NT2/D1 (cell line): ENCODE measurements at regions not wholly inside any gene's neighbourhood (a gene's known extent, or its start where the extent isn't known, plus 50 kb on each side); places are given as distances from the start of the nearest gene placed in this dataset.
"Not testable (repeated sequence)": the region's sequence is repeated elsewhere in the genome, so short reads cannot be mapped to it uniquely, and the experiment has no call there.

Source experiments
- DNase-seq: peaks from one replicate; pipeline ENCODE4 v3.0.0-alpha.2; 2011; ENCODE audit warnings: low read depth, low spot score
- H3K27me3 ChIP-seq: 2 replicates; pipeline ENCODE4 v1.6.0; 2011; ENCODE audit warnings: mild to moderate bottlenecking; ENCODE audit not compliant: insufficient read length, insufficient read depth
- H3K36me3 ChIP-seq: 2 replicates; pipeline ENCODE4 v1.6.1; 2011; ENCODE audit warnings: mild to moderate bottlenecking, low read length, mixed read lengths; ENCODE audit not compliant: insufficient read depth, insufficient read length
- H3K4me1 ChIP-seq: 2 replicates; pipeline ENCODE4 v1.5.1; 2011; ENCODE audit not compliant: insufficient read depth, insufficient read length
- H3K4me3 ChIP-seq: 2 replicates; pipeline ENCODE4 v1.5.1; 2011; ENCODE audit warnings: low read depth; ENCODE audit not compliant: insufficient read length
- H3K9ac ChIP-seq: 2 replicates; pipeline ENCODE4 v1.6.0; 2011; ENCODE audit warnings: low read depth; ENCODE audit not compliant: insufficient read length
- H3K9me3 ChIP-seq: 2 replicates; pipeline ENCODE4 v1.5.1; 2011; ENCODE audit warnings: mild to moderate bottlenecking, low read length; ENCODE audit not compliant: insufficient read depth
- SUZ12 ChIP-seq: IDR thresholded peaks from 2 replicates; pipeline ENCODE4 v1.6.1; 2011; ENCODE audit not compliant: insufficient read length, insufficient read depth; ENCODE audit errors: extremely low read depth
- YY1 ChIP-seq: IDR thresholded peaks from 2 replicates; pipeline ENCODE4 v1.6.1; 2011; ENCODE audit not compliant: insufficient read length, insufficient read depth
- ZNF274 ChIP-seq: IDR thresholded peaks from 2 replicates; pipeline ENCODE4 v1.6.1; 2011; ENCODE audit warnings: mild to moderate bottlenecking, low read depth, low read length

DNA sequence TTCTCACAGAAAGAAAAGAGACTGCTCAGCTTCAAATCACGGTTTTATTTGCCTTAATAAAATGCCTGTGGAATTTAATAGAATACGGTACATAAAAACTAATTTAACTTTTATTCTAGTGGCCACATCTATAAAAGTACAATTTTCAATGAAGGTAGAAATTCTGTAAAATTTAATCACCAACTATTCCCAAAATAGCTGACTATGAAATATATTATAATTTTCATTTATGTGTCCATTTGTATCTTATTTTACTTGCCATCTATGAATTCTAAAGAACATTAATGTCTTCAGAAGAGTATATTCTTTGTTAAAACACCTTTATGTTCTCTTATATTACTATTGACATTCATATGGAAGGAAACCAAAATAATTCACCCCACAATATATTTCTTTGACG, 192.6 kb downstream of the BTBD3 start:
- no peaks in the 10 kb centered on the region for H3K36me3 ChIP-seq
- DNase-seq, result no peak
- no peaks in the 10 kb centered on the region for H3K27me3 ChIP-seq
- TF ChIP-seq YY1 (no peak), ZNF274 (no peak), SUZ12 (no peak)
- H3K9me3 ChIP-seq, result no peaks in the 10 kb centered on the region
- no peaks in the 10 kb centered on the region for H3K4me1 ChIP-seq
- H3K9ac ChIP-seq, result no peak overlapping the region
- H3K4me3 ChIP-seq, result no peak overlapping the region

DNA sequence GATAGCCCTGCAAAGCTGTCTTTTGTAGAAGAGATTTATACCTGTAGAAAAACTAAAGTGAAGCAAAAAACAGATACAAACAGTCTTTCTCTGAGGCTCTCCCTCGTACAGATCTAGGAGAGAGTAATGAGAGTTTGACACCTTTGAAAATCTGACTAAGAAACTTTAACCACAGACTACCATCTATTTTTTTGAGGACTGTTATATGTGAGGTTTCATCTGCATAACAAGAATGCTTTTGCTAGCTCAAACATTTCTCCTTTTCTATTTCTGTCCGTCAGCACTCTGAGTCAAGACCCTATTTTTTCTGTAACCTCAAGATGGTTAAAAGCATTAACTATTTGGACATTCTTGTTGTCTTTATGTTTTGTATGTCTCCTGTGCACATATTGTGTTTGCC, 193.0 kb downstream of the BTBD3 start:
- no peak overlapping the region for H3K4me3 ChIP-seq
- H3K36me3 ChIP-seq, result no peaks in the 10 kb centered on the region
- H3K9ac ChIP-seq, result no peak overlapping the region
- no peaks in the 10 kb centered on the region for H3K9me3 ChIP-seq
- TF ChIP-seq YY1 (no peak), SUZ12 (no peak), ZNF274 (no peak)
- no peaks in the 10 kb centered on the region for H3K27me3 ChIP-seq
- no peaks in the 10 kb centered on the region for H3K4me1 ChIP-seq
- DNase-seq, result no peak

DNA sequence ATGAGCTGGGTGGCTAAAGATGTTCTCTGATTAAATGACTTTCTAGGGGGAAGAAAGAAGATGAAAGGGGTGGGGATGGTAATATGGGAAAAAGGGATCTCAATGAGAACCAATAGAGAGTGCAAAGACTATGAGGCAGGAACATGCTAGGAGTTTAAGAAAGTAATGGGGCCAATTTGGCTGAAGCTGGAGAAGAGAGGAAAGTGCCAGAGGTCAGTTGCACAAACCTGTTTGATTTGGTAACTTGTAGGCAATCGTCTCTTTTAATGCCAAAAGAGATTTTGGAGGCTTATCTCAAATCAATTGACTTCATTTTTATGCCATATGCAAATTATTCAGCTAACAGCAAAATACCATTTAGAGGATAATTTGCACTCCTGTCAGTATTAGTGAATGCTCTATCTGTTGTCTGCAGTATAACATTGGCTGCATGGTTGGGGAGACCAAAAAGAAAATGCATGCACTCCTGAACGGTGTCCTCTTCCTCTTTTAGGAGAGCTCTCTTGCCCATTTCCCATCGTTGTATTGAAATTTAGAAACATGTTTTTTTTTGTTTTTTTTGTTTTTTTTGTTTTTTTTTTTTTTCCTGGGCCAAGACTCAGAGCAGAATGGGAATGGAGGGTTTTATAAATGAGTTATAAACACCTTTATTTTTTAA, 193.9 kb downstream of the BTBD3 start:
- H3K27me3 ChIP-seq, result no peaks in the 10 kb centered on the region
- H3K4me1 ChIP-seq, result no peaks in the 10 kb centered on the region
- DNase-seq, result no peak
- no peak overlapping the region for H3K4me3 ChIP-seq
- TF ChIP-seq SUZ12 (no peak), YY1 (no peak), ZNF274 (no peak)
- H3K9ac ChIP-seq, result no peak overlapping the region
- H3K9me3 ChIP-seq, result no peaks in the 10 kb centered on the region
- no peaks in the 10 kb centered on the region for H3K36me3 ChIP-seq

DNA sequence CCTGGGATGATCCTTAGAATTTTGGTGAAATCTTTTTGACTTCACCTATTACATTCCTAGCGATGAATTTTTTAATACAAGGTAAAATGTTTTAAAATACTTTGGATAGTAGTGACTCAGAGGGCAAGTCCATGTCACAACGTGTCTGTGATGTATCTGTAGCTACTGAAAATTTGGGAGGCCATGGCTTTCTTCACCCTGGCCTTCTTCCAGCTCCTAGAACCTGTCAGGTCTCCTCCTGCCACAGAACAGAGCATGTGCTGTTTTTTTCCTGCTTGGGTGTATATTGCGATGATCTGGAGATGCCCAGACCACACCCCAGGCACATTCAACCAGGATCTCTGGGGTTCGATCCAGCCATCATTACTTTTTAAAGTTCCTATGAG, 194.4 kb downstream of the BTBD3 start:
- H3K4me1 ChIP-seq, result no peaks in the 10 kb centered on the region
- no peak for DNase-seq
- H3K27me3 ChIP-seq, result no peaks in the 10 kb centered on the region
- TF ChIP-seq YY1 (no peak), SUZ12 (no peak), ZNF274 (no peak)
- no peaks in the 10 kb centered on the region for H3K36me3 ChIP-seq
- no peak overlapping the region for H3K9ac ChIP-seq
- no peaks in the 10 kb centered on the region for H3K9me3 ChIP-seq
- no peak overlapping the region for H3K4me3 ChIP-seq

DNA sequence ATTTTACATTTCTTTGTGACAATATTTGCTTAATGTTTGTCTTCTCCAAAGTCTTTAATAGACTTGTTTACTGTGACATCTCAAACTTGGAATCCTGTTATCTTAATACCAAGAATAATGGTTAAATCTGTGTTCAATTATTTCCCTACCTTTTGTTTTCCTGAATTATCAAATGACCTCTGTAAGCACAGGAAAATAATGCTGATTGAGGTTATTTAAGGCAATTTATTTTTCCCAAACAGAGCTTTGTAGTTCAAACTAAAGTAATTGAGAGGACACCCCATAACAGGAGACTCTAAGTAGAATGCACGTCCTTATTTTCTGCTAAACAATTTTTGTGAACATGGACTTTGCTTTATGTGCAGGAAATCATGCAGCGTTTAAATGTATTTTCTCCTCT, 195.0 kb downstream of the BTBD3 start:
- H3K4me1 ChIP-seq, result no peaks in the 10 kb centered on the region
- H3K9me3 ChIP-seq, result no peaks in the 10 kb centered on the region
- TF ChIP-seq YY1, result no peak
- TF ChIP-seq SUZ12, result no peak
- TF ChIP-seq ZNF274, result no peak

DNA sequence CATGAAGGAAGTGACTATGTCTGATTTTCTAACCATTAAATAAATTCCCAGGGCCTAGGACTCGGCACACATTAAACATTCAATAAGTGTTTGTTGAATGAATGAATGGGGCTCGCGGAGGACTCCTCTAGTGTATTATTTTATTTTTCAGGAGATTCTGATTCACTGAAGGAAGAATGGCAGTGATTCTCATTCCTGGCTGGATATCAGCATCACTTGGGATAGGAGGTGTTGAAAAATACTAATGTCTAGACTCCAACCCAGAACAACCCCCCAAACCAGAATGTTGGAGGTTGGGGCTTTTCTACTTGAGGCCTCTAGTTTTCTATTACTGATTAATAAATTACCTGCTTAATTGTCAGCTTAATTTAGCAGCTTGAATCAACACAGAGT, 195.4 kb downstream of the BTBD3 start:
- Histone ChIP-seq H3K9ac (no peak overlapping the region), H3K4me3 (no peak overlapping the region)
- no peak for TF ChIP-seq YY1
- no peak for TF ChIP-seq ZNF274
- TF ChIP-seq SUZ12, result no peak

More for the DNA sequence above, 195.0 kb downstream of the BTBD3 start:
- no peaks in the 10 kb centered on the region for H3K27me3 ChIP-seq
- no peak overlapping the region for H3K4me3 ChIP-seq
- H3K36me3 ChIP-seq, result no peaks in the 10 kb centered on the region
- no peak for DNase-seq
- H3K9ac ChIP-seq, result no peak overlapping the region

DNA sequence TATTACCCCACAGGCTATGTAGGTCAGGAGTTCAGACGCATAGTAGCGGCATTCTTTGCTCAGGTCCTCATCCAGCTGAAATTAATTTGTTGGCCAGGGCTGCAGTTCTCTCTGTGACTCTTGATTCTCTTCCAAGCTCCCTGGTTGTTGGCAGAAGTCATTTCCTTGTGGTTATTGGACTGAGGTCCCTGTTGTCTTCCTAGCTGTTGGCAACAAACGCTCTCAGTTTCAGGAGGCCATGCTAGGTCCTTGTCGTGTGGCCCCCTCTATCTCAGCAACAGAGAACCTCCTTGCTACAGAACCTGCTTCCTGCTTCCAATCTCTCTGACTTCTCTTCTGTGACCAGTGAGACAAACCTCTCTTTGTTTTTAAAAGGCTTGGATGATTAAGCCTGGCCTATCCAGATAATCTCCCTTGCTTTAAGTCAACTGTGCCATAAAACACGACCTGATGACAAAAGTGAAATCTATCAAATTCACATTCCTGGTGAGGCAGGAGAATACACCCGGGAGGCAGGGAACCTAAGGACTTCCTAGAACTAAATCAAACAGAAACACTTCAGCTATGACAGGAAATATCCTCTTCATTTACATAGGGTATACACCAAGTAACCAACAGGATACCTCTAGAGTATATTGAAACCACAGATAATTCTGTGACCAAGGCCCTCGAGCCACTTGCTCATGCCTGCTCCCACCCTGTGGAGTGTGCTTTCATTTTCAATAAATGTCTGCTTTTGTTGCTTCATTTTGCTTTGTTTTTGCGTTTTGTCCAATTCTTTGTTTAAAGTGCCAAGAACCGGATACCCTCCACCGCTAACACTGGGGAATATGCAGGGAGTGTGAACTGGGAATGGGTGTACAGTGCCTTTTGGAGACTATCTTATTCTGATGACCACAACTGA, 196.0 kb downstream of the BTBD3 start:
- DNase-seq, result no peak
- TF ChIP-seq ZNF274 (no peak), YY1 (no peak), SUZ12 (no peak)
- Histone ChIP-seq H3K4me1 (no peaks in the 10 kb centered on the region), H3K9me3 (no peaks in the 10 kb centered on the region), H3K27me3 (no peaks in the 10 kb centered on the region), H3K9ac (no peak overlapping the region), H3K36me3 (no peaks in the 10 kb centered on the region), H3K4me3 (no peak overlapping the region)

More for the DNA sequence above, 195.4 kb downstream of the BTBD3 start:
- no peak for DNase-seq
- H3K27me3 ChIP-seq, result no peaks in the 10 kb centered on the region
- no peaks in the 10 kb centered on the region for H3K9me3 ChIP-seq
- no peaks in the 10 kb centered on the region for H3K36me3 ChIP-seq
- no peaks in the 10 kb centered on the region for H3K4me1 ChIP-seq

DNA sequence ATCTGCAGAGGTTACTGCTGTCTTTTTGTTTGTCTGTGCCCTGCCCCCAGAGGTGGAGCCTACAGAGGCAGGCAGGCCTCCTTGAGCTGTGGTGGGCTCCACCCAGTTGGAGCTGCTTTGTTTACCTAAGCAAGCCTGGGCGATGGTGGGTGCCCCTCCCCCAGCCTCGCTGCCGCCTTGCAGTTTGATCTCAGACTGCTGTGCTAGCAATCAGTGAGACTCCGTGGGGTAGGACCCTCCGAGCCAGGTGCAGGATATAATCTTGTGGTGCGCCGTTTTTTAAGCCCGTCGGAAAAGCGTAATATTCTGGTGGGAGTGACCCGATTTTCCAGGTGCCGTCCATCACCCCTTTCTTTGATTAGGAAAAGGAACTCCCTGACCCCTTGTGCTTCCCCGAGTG, 211.4 kb downstream of the BTBD3 start:
- H3K4me1 ChIP-seq, H3K27me3 ChIP-seq, H3K36me3 ChIP-seq, H3K4me3 ChIP-seq, H3K9me3 ChIP-seq, H3K9ac ChIP-seq, DNase-seq: not testable (repeated sequence)

DNA sequence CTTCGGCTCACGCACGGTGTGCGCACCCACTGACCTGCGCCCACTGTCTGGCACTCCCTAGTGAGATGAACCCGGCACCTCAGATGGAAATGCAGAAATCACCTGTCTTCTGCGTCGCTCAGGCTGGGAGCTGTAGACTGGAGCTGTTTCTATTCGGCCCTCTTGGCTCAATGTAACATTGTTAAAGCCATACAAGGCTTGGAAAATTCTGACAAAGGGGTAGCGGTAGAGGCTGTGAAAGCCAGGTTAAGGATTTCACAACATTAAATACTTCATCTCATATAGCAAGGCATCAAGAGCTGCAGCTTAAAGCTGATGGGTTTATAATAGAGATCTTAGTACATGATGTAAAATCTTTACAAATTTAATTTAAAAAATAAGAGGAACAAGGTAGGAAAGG, 211.8 kb downstream of the BTBD3 start:
- H3K4me1 ChIP-seq, DNase-seq, H3K36me3 ChIP-seq, H3K9ac ChIP-seq, H3K27me3 ChIP-seq, H3K9me3 ChIP-seq, H3K4me3 ChIP-seq: not testable (repeated sequence)
